ENCODE measurements at regions not wholly inside any gene's neighbourhood (a gene's known extent, or its start where the extent isn't known, plus 50 kb on each side); places are given as distances from the start of the nearest gene placed in this dataset.

- H3K36me3 ChIP-seq: no peaks in the 10 kb centered on the region
- H3K27ac ChIP-seq: no peak overlapping the region
- H3K4me3 ChIP-seq: no peak overlapping the region
- TF ChIP-seq CTCF (IDR thresholded peaks at IDR 0.05) (no peak), POLR2AphosphoS5 (IDR thresholded peaks at IDR 0.05) (no peak), POLR2A (IDR thresholded peaks at IDR 0.05) (no peak)
- no peak for DNase-seq (ENCODE audit: low spot score in 2 of 2)
- no peaks in the 10 kb centered on the region for H3K9me3 ChIP-seq
- H3K4me1 ChIP-seq: no peaks in the 10 kb centered on the region
- intact Hi-C loops (cut with DNase I; ENCODE audit: low total_unique reads): no loop called here
- no peaks in the 10 kb centered on the region for H3K27me3 ChIP-seq
Measured at GRCh38 chr2:104430359-104430740, 423.6 kb upstream of the POU3F3 start.

GRCh38 chr2:104430852-104431251, 423.1 kb upstream of the POU3F3 start:
- intact Hi-C loops (cut with DNase I; ENCODE audit: low total_unique reads): no loop called here

GRCh38 chr2:104431701-104432121, 422.2 kb upstream of the POU3F3 start:
- Histone ChIP-seq H3K27ac (no peak overlapping the region), H3K36me3 (no peaks in the 10 kb centered on the region), H3K4me3 (no peak overlapping the region), H3K27me3 (no peaks in the 10 kb centered on the region), H3K4me1 (no peaks in the 10 kb centered on the region), H3K9me3 (no peaks in the 10 kb centered on the region)
- no peak for DNase-seq (ENCODE audit: low spot score in 2 of 2)
- intact Hi-C loops (cut with DNase I; ENCODE audit: low total_unique reads): no loop called here
- no peak for TF ChIP-seq POLR2AphosphoS5 (IDR thresholded peaks at IDR 0.05)
- no peak for TF ChIP-seq CTCF (IDR thresholded peaks at IDR 0.05)
- TF ChIP-seq POLR2A (IDR thresholded peaks at IDR 0.05): no peak

More at GRCh38 chr2:104430852-104431251, 423.1 kb upstream of the POU3F3 start:
- H3K4me1 ChIP-seq: no peaks in the 10 kb centered on the region
- H3K27me3 ChIP-seq: no peaks in the 10 kb centered on the region
- no peak overlapping the region for H3K4me3 ChIP-seq
- H3K9me3 ChIP-seq: no peaks in the 10 kb centered on the region
- no peak for DNase-seq (ENCODE audit: low spot score in 2 of 2)
- no peak overlapping the region for H3K27ac ChIP-seq
- H3K36me3 ChIP-seq: no peaks in the 10 kb centered on the region
- no peak for TF ChIP-seq POLR2AphosphoS5 (IDR thresholded peaks at IDR 0.05)
- TF ChIP-seq CTCF (IDR thresholded peaks at IDR 0.05): no peak
- TF ChIP-seq POLR2A (IDR thresholded peaks at IDR 0.05): no peak

- Histone ChIP-seq H3K9me3 (no peaks in the 10 kb centered on the region), H3K4me1 (no peaks in the 10 kb centered on the region), H3K27ac (no peak overlapping the region), H3K27me3 (no peaks in the 10 kb centered on the region), H3K36me3 (no peaks in the 10 kb centered on the region), H3K4me3 (peak overlapping the region in 1 of 3 donors; percentile 0)
- TF ChIP-seq CTCF (IDR thresholded peaks at IDR 0.05) (no peak), POLR2A (IDR thresholded peaks at IDR 0.05) (no peak), POLR2AphosphoS5 (IDR thresholded peaks at IDR 0.05) (no peak)
- intact Hi-C loops (cut with DNase I; ENCODE audit: low total_unique reads): no loop called here
- no peak for DNase-seq (ENCODE audit: low spot score in 2 of 2)
Measured at GRCh38 chr2:104432401-104432800, 421.5 kb upstream of the POU3F3 start.

- H3K4me3 ChIP-seq: no peak overlapping the region
- DNase-seq (ENCODE audit: low spot score in 2 of 2): no peak
- no peaks in the 10 kb centered on the region for H3K36me3 ChIP-seq
- no peaks in the 10 kb centered on the region for H3K9me3 ChIP-seq
- no peak overlapping the region for H3K27ac ChIP-seq
- no peak for TF ChIP-seq CTCF (IDR thresholded peaks at IDR 0.05)
- no peak for TF ChIP-seq POLR2A (IDR thresholded peaks at IDR 0.05)
- no peak for TF ChIP-seq POLR2AphosphoS5 (IDR thresholded peaks at IDR 0.05)
- H3K27me3 ChIP-seq: no peaks in the 10 kb centered on the region
- intact Hi-C loops (cut with DNase I; ENCODE audit: low total_unique reads): no loop called here
- no peaks in the 10 kb centered on the region for H3K4me1 ChIP-seq
Measured at GRCh38 chr2:104432991-104433390, 420.9 kb upstream of the POU3F3 start.
